SU-DHL-6 (cell line): ENCODE measurements at regions not wholly inside any gene's neighbourhood (a gene's known extent, or its start where the extent isn't known, plus 50 kb on each side); places are given as distances from the start of the nearest gene placed in this dataset.

Experiments
- H2AFZ ChIP-seq: fragments of 200-600 bp; sonication (generic); 2 replicates; pipeline ENCODE4 v1.6.1; 2014; ENCODE audit warnings: low read depth, mild to moderate bottlenecking, moderate library complexity, mixed read lengths, antibody characterized with exemption, low read length; ENCODE audit not compliant: severe bottlenecking
- H3F3A ChIP-seq: fragments of 200-600 bp; shearing (Covaris generic); 2 replicates; pipeline ENCODE4 v1.6.0; 2016; ENCODE audit warnings: antibody characterized with exemption, mild to moderate bottlenecking; ENCODE audit not compliant: insufficient read depth
- H3K27ac ChIP-seq: fragments of 200-600 bp; sonication (generic); 2 replicates; pipeline ENCODE4 v1.5.1; 2016; ENCODE audit warnings: low read depth, mild to moderate bottlenecking, low read length, moderate library complexity, mixed read lengths
- H3K27me3 ChIP-seq: fragments of 200-600 bp; sonication (generic), shearing (Covaris generic); 2 replicates; pipeline ENCODE4 v1.6.0; 2014; ENCODE audit warnings: mild to moderate bottlenecking, low read length
- H3K36me3 ChIP-seq: fragments of 200-600 bp; sonication (generic); 2 replicates; pipeline ENCODE4 v1.6.1; 2014; ENCODE audit warnings: mild to moderate bottlenecking, low read length, mixed read lengths
- H3K4me2 ChIP-seq: fragments of 300-600, 200-600 bp; shearing (Covaris generic), sonication (generic); 2 replicates; pipeline ENCODE4 v1.6.0; 2014; ENCODE audit warnings: low read length, low read depth, mild to moderate bottlenecking; ENCODE audit not compliant: poor library complexity, severe bottlenecking
- H3K4me3 ChIP-seq: fragments of 200-600 bp; sonication (generic); 2 replicates; pipeline ENCODE4 v1.5.1; 2014; ENCODE audit warnings: antibody characterized with exemption, low read length, mild to moderate bottlenecking, mixed read lengths; ENCODE audit not compliant: insufficient read depth, poor library complexity, severe bottlenecking
- H3K79me2 ChIP-seq: fragments of 200-600 bp; sonication (generic); 2 replicates; pipeline ENCODE4 v1.6.1; 2014; ENCODE audit warnings: mild to moderate bottlenecking, low read length, moderate library complexity; ENCODE audit not compliant: insufficient read depth
- H3K9ac ChIP-seq: fragments of 200-600 bp; sonication (generic); 2 replicates; pipeline ENCODE4 v1.7.0; 2014; ENCODE audit warnings: mild to moderate bottlenecking, low read length
- H3K9me2 ChIP-seq: fragments of 200-600 bp; sonication (generic); replicated peaks from 2 replicates; pipeline ENCODE4 v1.6.1; 2014; ENCODE audit warnings: low read length; ENCODE audit not compliant: insufficient read depth
- H3K9me3 ChIP-seq: fragments of 200-600 bp; sonication (generic); 2 replicates; pipeline ENCODE4 v1.6.1; 2014; ENCODE audit warnings: low read length, mixed read lengths; ENCODE audit not compliant: insufficient read depth
- H4K20me1 ChIP-seq: fragments of 200-600 bp; sonication (generic); 2 replicates; pipeline ENCODE4 v1.6.1; 2014; ENCODE audit warnings: low read depth, mild to moderate bottlenecking, antibody characterized with exemption, low read length, moderate library complexity, mixed read lengths
- EZH2phosphoT487 ChIP-seq: fragments of 200-600 bp; sonication (generic), shearing (Covaris generic); conservative IDR thresholded peaks from 2 replicates; pipeline ENCODE4 v1.6.1; 2018; ENCODE audit warnings: mild to moderate bottlenecking, antibody characterized with exemption, low read length, moderate library complexity, mixed read lengths
- TF ChIP-seq, protein P1 (sequence below): fragments of 200-600 bp; sonication (generic); IDR thresholded peaks from one replicate; pipeline ENCODE4 v1.5.1; 2017; ENCODE audit warnings: antibody characterized with exemption, mild to moderate bottlenecking, low read length, moderate library complexity; ENCODE audit not compliant: insufficient read depth, poor library complexity, severe bottlenecking

DNA sequence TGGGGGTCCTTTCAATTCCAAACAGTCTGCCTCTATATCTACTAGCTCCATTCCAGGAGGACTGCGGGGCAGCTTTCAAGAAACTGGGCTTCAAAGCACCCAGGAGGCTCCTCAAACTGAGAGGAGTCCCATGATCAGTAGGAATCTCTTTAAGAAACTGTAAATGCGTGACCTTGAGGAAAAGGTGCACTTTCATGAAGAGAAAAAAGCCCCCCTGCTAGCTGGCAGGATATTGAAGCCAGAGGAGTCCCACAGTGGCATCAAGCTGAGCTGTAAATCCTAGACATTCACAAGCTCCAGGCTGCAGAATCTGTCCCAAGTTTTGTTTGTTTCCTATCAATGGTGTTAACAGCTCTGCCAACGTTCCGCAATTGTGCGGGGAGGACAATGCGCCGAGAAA is 790.1 kb downstream of the SLC4A3 start:
- Histone ChIP-seq H3K27me3 (no peaks in the 10 kb centered on the region), H3K4me2 (no peak overlapping the region), H3K9me3 (no peaks in the 10 kb centered on the region), H2AFZ (no peak overlapping the region), H3K27ac (no peak overlapping the region), H3K9me2 (no peaks in the 10 kb centered on the region), H3K4me3 (no peak overlapping the region), H4K20me1 (no peaks in the 10 kb centered on the region), H3F3A (no peaks in the 10 kb centered on the region), H3K9ac (no peak overlapping the region), H3K79me2 (no peaks in the 10 kb centered on the region), H3K36me3 (no peaks in the 10 kb centered on the region)
- TF ChIP-seq, protein P1, sequence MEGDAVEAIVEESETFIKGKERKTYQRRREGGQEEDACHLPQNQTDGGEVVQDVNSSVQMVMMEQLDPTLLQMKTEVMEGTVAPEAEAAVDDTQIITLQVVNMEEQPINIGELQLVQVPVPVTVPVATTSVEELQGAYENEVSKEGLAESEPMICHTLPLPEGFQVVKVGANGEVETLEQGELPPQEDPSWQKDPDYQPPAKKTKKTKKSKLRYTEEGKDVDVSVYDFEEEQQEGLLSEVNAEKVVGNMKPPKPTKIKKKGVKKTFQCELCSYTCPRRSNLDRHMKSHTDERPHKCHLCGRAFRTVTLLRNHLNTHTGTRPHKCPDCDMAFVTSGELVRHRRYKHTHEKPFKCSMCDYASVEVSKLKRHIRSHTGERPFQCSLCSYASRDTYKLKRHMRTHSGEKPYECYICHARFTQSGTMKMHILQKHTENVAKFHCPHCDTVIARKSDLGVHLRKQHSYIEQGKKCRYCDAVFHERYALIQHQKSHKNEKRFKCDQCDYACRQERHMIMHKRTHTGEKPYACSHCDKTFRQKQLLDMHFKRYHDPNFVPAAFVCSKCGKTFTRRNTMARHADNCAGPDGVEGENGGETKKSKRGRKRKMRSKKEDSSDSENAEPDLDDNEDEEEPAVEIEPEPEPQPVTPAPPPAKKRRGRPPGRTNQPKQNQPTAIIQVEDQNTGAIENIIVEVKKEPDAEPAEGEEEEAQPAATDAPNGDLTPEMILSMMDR: no peak
- no peak for TF ChIP-seq EZH2phosphoT487

DNA sequence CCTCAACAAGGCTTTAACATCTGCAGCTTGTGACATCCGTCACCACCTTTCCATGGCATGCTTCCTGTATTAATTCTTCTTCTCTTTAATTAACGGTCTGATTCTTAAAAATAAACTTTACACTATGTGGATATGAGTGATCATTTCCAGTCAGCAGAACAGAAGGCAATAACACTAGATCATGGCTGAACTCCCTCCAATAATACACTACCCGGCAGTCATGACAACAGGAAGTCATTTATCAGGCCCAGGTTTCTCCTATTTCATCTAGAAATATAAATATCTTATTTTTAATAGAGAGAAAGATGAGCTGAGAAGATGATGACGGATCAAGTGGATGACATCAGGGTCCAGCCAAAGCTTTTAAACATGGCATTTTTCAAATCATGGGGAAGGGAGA is 792.2 kb downstream of the SLC4A3 start:
- no peaks in the 10 kb centered on the region for H3K36me3 ChIP-seq
- no peaks in the 10 kb centered on the region for H3K27me3 ChIP-seq
- no peaks in the 10 kb centered on the region for H3K9me3 ChIP-seq
- no peak overlapping the region for H3K4me2 ChIP-seq
- no peak overlapping the region for H3K27ac ChIP-seq
- TF ChIP-seq, protein P1: no peak
- TF ChIP-seq EZH2phosphoT487: no peak
- H3K79me2 ChIP-seq: no peaks in the 10 kb centered on the region
- H4K20me1 ChIP-seq: no peaks in the 10 kb centered on the region
- H3K9me2 ChIP-seq: no peaks in the 10 kb centered on the region
- no peaks in the 10 kb centered on the region for H3F3A ChIP-seq
- no peak overlapping the region for H3K4me3 ChIP-seq
- H2AFZ ChIP-seq: no peak overlapping the region
- no peak overlapping the region for H3K9ac ChIP-seq

DNA sequence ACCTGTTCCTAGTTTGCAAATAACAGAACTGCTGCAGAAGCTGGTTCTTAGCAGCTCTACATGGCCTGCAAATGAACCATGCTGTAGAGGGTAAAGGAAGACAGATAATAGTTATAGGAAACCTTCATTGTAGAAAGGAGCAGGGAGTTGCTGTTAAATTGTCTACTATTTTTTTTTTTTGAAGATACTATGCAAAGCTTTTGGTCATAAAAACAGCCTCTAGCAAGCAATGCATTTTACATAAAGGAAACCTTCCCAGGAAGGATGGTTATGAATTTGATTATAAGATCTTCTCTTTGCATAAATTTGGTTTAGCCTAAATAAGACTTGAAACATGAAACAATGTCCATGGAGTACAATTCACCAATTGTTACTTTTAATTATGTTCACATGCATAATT is 793.4 kb downstream of the SLC4A3 start:
- H3K27me3 ChIP-seq: no peaks in the 10 kb centered on the region
- no peak overlapping the region for H3K9ac ChIP-seq
- H3K4me3 ChIP-seq: no peak overlapping the region
- no peak overlapping the region for H2AFZ ChIP-seq
- H3K79me2 ChIP-seq: no peaks in the 10 kb centered on the region
- H3F3A ChIP-seq: no peaks in the 10 kb centered on the region
- no peaks in the 10 kb centered on the region for H3K36me3 ChIP-seq
- no peaks in the 10 kb centered on the region for H4K20me1 ChIP-seq
- no peaks in the 10 kb centered on the region for H3K9me3 ChIP-seq
- TF ChIP-seq, protein P1: no peak
- no peak for TF ChIP-seq EZH2phosphoT487
- H3K27ac ChIP-seq: no peak overlapping the region
- no peak overlapping the region for H3K4me2 ChIP-seq
- no peaks in the 10 kb centered on the region for H3K9me2 ChIP-seq

DNA sequence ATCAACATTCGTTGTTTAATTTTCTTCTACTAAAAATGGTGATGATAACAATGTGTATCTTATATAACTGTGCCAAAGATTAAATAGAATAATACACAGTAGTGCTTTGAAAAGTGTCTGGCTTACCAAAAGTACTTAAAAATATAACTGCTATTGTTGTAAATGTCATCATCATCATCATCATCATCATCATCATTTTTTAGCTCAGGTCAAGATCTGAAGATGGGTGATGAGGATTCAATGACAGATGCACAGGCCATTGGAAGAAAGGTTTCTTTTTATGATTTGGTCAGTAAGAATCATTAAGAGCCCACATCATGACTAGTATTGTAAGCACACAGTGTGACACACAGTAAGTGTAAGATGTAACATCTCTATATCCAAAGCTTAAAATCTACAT is 795.2 kb downstream of the SLC4A3 start:
- Histone ChIP-seq H3K79me2 (no peaks in the 10 kb centered on the region), H3K9ac (no peak overlapping the region), H3K9me3 (no peaks in the 10 kb centered on the region), H3K9me2 (no peaks in the 10 kb centered on the region), H3K36me3 (no peaks in the 10 kb centered on the region), H2AFZ (no peak overlapping the region), H4K20me1 (no peaks in the 10 kb centered on the region), H3K27ac (no peak overlapping the region), H3F3A (no peaks in the 10 kb centered on the region), H3K27me3 (no peaks in the 10 kb centered on the region), H3K4me3 (no peak overlapping the region), H3K4me2 (no peak overlapping the region)
- TF ChIP-seq, protein P1: no peak
- TF ChIP-seq EZH2phosphoT487: no peak
